GM23338 (cell line): ENCODE measurements at regions not wholly inside any gene's neighbourhood (a gene's known extent, or its start where the extent isn't known, plus 50 kb on each side); places are given as distances from the start of the nearest gene placed in this dataset.

Experiments used
- ATAC-seq: fragments of 200-7000 bp; cut with Tn5 transposase; 3 replicates; pipeline ENCODE4 v1.9.1; 2020
- DNase-seq: peaks from one replicate; pipeline ENCODE4 v3.0.0-alpha.2; 2015; ENCODE audit warnings: low spot score
- H2AFZ ChIP-seq: fragments of 200-600 bp; sonication (generic); 2 replicates; pipeline ENCODE4 v1.8.0; 2016; ENCODE audit warnings: antibody characterized with exemption, mild to moderate bottlenecking, moderate library complexity
- H3F3A ChIP-seq: fragments of 200-600 bp; sonication (generic); replicated peaks from 2 replicates; pipeline ENCODE4 v1.8.0; 2017; ENCODE audit warnings: antibody characterized with exemption, mixed run types, low read depth
- H3K27ac ChIP-seq: fragments of 200-600 bp; sonication (generic); 2 replicates; pipeline ENCODE4 v1.6.1; 2016; ENCODE audit warnings: low read depth
- H3K27me3 ChIP-seq: fragments of 200-600 bp; sonication (generic); 2 replicates; pipeline ENCODE4 v1.8.0; 2016; ENCODE audit warnings: mild to moderate bottlenecking, mixed run types, moderate library complexity; ENCODE audit not compliant: insufficient read depth
- H3K36me3 ChIP-seq: fragments of 200-600 bp; sonication (generic); 2 replicates; pipeline ENCODE4 v1.8.0; 2016; ENCODE audit warnings: mild to moderate bottlenecking; ENCODE audit not compliant: insufficient read depth
- H3K4me1 ChIP-seq: fragments of 200-600 bp; sonication (generic); 2 replicates; pipeline ENCODE4 v1.8.0; 2016; ENCODE audit warnings: mild to moderate bottlenecking, moderate library complexity; ENCODE audit not compliant: insufficient read depth
- H3K4me2 ChIP-seq: fragments of 200-600 bp; sonication (generic); 2 replicates; pipeline ENCODE4 v1.7.1; 2017; ENCODE audit warnings: mixed run types
- H3K4me3 ChIP-seq: fragments of 200-600 bp; sonication (generic); 2 replicates; pipeline ENCODE4 v1.6.1; 2016; ENCODE audit warnings: mixed run types
- H3K79me2 ChIP-seq: fragments of 200-600 bp; sonication (generic); replicated peaks from 2 replicates; pipeline ENCODE4 v1.8.0; 2017; ENCODE audit warnings: mild to moderate bottlenecking; ENCODE audit not compliant: insufficient read depth
- H3K9me2 ChIP-seq: fragments of 200-600 bp; sonication (generic); 2 replicates; pipeline ENCODE4 v1.8.0; 2017; ENCODE audit not compliant: insufficient read depth
- H4K20me1 ChIP-seq: fragments of 200-600 bp; sonication (generic); replicated peaks from 2 replicates; pipeline ENCODE4 v1.8.0; 2017; ENCODE audit warnings: mild to moderate bottlenecking; ENCODE audit not compliant: insufficient read depth
- H3K27ac Mint-ChIP-seq: 2 replicates; pipeline ENCODE4 v1.8.0; 2020; ENCODE audit warnings: inconsistent platforms, mild to moderate bottlenecking, moderate library complexity, mixed read lengths
- H3K27me3 Mint-ChIP-seq: 3 replicates; pipeline ENCODE4 v1.8.0; 2022; ENCODE audit warnings: low read depth, mild to moderate bottlenecking, moderate library complexity, mixed read lengths, inconsistent platforms; ENCODE audit not compliant: insufficient read depth, poor library complexity
- H3K36me3 Mint-ChIP-seq: 3 replicates; pipeline ENCODE4 v1.8.0; 2021; ENCODE audit warnings: low read depth, mild to moderate bottlenecking, inconsistent platforms, moderate library complexity, mixed read lengths
- H3K4me1 Mint-ChIP-seq: 3 replicates; pipeline ENCODE4 v1.8.0; 2020; ENCODE audit warnings: mild to moderate bottlenecking, inconsistent platforms, mixed read lengths
- H3K4me3 Mint-ChIP-seq: 3 replicates; pipeline ENCODE4 v1.8.0; 2021; ENCODE audit warnings: moderate library complexity, mild to moderate bottlenecking, inconsistent platforms, mixed read lengths
- H3K9me3 Mint-ChIP-seq: 3 replicates; pipeline ENCODE4 v1.8.0; 2020; ENCODE audit warnings: moderate library complexity, mild to moderate bottlenecking, inconsistent platforms, mixed read lengths
- CREB1 ChIP-seq: fragments of 250-450 bp; sonication (Bioruptor Pico); IDR thresholded peaks from 2 replicates; pipeline ENCODE4 v1.5.0; 2020; ENCODE audit warnings: low read depth, mild to moderate bottlenecking, moderate library complexity
- ETS1 ChIP-seq: IDR thresholded peaks from 2 replicates; pipeline ENCODE4 v1.6.1; 2016; ENCODE audit warnings: antibody characterized with exemption
- EZH2 ChIP-seq: fragments of 200-600 bp; sonication (generic); IDR thresholded peaks from one replicate; pipeline ENCODE4 v1.8.0; 2017; ENCODE audit warnings: antibody characterized with exemption, mild to moderate bottlenecking, low read depth; ENCODE audit not compliant: unreplicated experiment
- EZH2phosphoT487 ChIP-seq: fragments of 200-600 bp; sonication (generic); IDR thresholded peaks from one replicate; pipeline ENCODE4 v1.8.1; 2018; ENCODE audit warnings: antibody characterized with exemption; ENCODE audit not compliant: unreplicated experiment
- JUNB ChIP-seq: IDR thresholded peaks from one replicate; pipeline ENCODE4 v1.6.1; 2016; ENCODE audit warnings: antibody characterized with exemption; ENCODE audit not compliant: unreplicated experiment
- NANOG ChIP-seq: IDR thresholded peaks from 2 replicates; pipeline ENCODE4 v1.6.1; 2016; ENCODE audit warnings: antibody characterized with exemption, borderline replicate concordance
- POLR2AphosphoS5 ChIP-seq: IDR thresholded peaks from 2 replicates; pipeline ENCODE4 v1.6.1; 2016; ENCODE audit warnings: antibody characterized with exemption, low read depth
- STAT1 ChIP-seq: IDR thresholded peaks from one replicate; pipeline ENCODE4 v1.6.1; 2016; ENCODE audit warnings: antibody characterized with exemption; ENCODE audit not compliant: unreplicated experiment
- ZNF114 ChIP-seq: fragments of 250-450 bp; sonication (Bioruptor Pico); IDR thresholded peaks from 2 replicates; pipeline ENCODE4 v1.5.0; 2020; ENCODE audit warnings: mild to moderate bottlenecking, moderate library complexity
- ZNF331 ChIP-seq: fragments of 250-450 bp; sonication (Bioruptor Pico); IDR thresholded peaks from 2 replicates; pipeline ENCODE4 v1.5.0; 2020; ENCODE audit warnings: low read depth, mild to moderate bottlenecking, moderate library complexity
- TF ChIP-seq, protein P1 (sequence below): IDR thresholded peaks from one replicate; pipeline ENCODE4 v1.6.1; 2018; ENCODE audit warnings: antibody characterized with exemption; ENCODE audit not compliant: unreplicated experiment
- TF ChIP-seq, protein P2 (sequence below): fragments of 250-450 bp; sonication (Bioruptor Pico); IDR thresholded peaks from 2 replicates; pipeline ENCODE4 v1.5.0; 2020; ENCODE audit warnings: mild to moderate bottlenecking, moderate library complexity

DNA sequence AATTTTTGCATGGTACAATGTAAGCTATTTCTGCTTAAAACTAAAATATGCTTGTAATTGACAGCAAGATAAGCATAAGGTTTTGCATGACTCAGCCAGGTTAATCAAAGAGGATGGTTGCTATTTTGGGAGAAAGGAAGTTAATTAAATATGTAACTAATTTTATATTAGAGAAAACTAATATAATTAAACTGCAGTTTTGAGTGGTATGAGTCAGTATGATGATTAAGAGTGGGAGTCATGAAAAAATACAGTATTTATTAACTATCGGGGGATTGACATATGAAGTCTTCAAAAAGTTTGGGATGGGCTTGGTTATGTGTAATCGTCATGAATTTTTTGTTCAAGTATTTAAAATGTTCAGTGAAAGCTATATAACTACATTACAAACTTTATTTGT is 54.0 kb upstream of the CDK20 start:
- peaks cover 21% of the 10 kb centered on the region for H3K4me1 ChIP-seq
- no peak overlapping the region for H3K4me2 ChIP-seq
- no peak overlapping the region for H3K27ac Mint-ChIP-seq
- peaks cover 27% of the 10 kb centered on the region for H3K4me1 Mint-ChIP-seq
- no peak overlapping the region for H3K27ac ChIP-seq
- no peaks in the 10 kb centered on the region for H3K27me3 ChIP-seq
- H3K9me2 ChIP-seq, result no peaks in the 10 kb centered on the region
- no peak for DNase-seq
- H3K27me3 Mint-ChIP-seq, result peaks cover 8% of the 10 kb centered on the region
- H3K4me3 Mint-ChIP-seq, result no peak overlapping the region
- H3K36me3 Mint-ChIP-seq, result no peaks in the 10 kb centered on the region
- H3K4me3 ChIP-seq, result no peak overlapping the region
- ATAC-seq, result no peak
- H3K36me3 ChIP-seq, result no peaks in the 10 kb centered on the region
- no peaks in the 10 kb centered on the region for H4K20me1 ChIP-seq
- H3K9me3 Mint-ChIP-seq, result no peaks in the 10 kb centered on the region; the same call in 2 of the 3 replicates
- TF ChIP-seq POLR2AphosphoS5 (no peak), ZNF331 (no peak), ETS1 (no peak), STAT1 (no peak), EZH2phosphoT487 (no peak), JUNB (no peak), ZNF114 (no peak), NANOG (no peak), EZH2 (no peak)
- TF ChIP-seq, protein P1, sequence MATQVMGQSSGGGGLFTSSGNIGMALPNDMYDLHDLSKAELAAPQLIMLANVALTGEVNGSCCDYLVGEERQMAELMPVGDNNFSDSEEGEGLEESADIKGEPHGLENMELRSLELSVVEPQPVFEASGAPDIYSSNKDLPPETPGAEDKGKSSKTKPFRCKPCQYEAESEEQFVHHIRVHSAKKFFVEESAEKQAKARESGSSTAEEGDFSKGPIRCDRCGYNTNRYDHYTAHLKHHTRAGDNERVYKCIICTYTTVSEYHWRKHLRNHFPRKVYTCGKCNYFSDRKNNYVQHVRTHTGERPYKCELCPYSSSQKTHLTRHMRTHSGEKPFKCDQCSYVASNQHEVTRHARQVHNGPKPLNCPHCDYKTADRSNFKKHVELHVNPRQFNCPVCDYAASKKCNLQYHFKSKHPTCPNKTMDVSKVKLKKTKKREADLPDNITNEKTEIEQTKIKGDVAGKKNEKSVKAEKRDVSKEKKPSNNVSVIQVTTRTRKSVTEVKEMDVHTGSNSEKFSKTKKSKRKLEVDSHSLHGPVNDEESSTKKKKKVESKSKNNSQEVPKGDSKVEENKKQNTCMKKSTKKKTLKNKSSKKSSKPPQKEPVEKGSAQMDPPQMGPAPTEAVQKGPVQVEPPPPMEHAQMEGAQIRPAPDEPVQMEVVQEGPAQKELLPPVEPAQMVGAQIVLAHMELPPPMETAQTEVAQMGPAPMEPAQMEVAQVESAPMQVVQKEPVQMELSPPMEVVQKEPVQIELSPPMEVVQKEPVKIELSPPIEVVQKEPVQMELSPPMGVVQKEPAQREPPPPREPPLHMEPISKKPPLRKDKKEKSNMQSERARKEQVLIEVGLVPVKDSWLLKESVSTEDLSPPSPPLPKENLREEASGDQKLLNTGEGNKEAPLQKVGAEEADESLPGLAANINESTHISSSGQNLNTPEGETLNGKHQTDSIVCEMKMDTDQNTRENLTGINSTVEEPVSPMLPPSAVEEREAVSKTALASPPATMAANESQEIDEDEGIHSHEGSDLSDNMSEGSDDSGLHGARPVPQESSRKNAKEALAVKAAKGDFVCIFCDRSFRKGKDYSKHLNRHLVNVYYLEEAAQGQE, result no peak
- no peaks in the 10 kb centered on the region for H3K79me2 ChIP-seq
- H3F3A ChIP-seq, result no peaks in the 10 kb centered on the region; the same call in 1 of the 2 replicates
- H2AFZ ChIP-seq, result no peak overlapping the region

GRCh38 chr9:88026118-88026479 is 51.8 kb upstream of the CDK20 start:
- no peaks in the 10 kb centered on the region for H3K36me3 Mint-ChIP-seq
- no peaks in the 10 kb centered on the region; the same call in 1 of the 2 replicates for H3F3A ChIP-seq
- no peak overlapping the region for H3K27ac Mint-ChIP-seq
- H3K36me3 ChIP-seq, result no peaks in the 10 kb centered on the region
- peaks cover 10% of the 10 kb centered on the region for H3K27me3 Mint-ChIP-seq
- TF ChIP-seq STAT1 (no peak), ZNF331 (no peak), POLR2AphosphoS5 (no peak), CREB1 (CRISPR knock-in tag) (no peak), NANOG (no peak)
- TF ChIP-seq, protein P2, sequence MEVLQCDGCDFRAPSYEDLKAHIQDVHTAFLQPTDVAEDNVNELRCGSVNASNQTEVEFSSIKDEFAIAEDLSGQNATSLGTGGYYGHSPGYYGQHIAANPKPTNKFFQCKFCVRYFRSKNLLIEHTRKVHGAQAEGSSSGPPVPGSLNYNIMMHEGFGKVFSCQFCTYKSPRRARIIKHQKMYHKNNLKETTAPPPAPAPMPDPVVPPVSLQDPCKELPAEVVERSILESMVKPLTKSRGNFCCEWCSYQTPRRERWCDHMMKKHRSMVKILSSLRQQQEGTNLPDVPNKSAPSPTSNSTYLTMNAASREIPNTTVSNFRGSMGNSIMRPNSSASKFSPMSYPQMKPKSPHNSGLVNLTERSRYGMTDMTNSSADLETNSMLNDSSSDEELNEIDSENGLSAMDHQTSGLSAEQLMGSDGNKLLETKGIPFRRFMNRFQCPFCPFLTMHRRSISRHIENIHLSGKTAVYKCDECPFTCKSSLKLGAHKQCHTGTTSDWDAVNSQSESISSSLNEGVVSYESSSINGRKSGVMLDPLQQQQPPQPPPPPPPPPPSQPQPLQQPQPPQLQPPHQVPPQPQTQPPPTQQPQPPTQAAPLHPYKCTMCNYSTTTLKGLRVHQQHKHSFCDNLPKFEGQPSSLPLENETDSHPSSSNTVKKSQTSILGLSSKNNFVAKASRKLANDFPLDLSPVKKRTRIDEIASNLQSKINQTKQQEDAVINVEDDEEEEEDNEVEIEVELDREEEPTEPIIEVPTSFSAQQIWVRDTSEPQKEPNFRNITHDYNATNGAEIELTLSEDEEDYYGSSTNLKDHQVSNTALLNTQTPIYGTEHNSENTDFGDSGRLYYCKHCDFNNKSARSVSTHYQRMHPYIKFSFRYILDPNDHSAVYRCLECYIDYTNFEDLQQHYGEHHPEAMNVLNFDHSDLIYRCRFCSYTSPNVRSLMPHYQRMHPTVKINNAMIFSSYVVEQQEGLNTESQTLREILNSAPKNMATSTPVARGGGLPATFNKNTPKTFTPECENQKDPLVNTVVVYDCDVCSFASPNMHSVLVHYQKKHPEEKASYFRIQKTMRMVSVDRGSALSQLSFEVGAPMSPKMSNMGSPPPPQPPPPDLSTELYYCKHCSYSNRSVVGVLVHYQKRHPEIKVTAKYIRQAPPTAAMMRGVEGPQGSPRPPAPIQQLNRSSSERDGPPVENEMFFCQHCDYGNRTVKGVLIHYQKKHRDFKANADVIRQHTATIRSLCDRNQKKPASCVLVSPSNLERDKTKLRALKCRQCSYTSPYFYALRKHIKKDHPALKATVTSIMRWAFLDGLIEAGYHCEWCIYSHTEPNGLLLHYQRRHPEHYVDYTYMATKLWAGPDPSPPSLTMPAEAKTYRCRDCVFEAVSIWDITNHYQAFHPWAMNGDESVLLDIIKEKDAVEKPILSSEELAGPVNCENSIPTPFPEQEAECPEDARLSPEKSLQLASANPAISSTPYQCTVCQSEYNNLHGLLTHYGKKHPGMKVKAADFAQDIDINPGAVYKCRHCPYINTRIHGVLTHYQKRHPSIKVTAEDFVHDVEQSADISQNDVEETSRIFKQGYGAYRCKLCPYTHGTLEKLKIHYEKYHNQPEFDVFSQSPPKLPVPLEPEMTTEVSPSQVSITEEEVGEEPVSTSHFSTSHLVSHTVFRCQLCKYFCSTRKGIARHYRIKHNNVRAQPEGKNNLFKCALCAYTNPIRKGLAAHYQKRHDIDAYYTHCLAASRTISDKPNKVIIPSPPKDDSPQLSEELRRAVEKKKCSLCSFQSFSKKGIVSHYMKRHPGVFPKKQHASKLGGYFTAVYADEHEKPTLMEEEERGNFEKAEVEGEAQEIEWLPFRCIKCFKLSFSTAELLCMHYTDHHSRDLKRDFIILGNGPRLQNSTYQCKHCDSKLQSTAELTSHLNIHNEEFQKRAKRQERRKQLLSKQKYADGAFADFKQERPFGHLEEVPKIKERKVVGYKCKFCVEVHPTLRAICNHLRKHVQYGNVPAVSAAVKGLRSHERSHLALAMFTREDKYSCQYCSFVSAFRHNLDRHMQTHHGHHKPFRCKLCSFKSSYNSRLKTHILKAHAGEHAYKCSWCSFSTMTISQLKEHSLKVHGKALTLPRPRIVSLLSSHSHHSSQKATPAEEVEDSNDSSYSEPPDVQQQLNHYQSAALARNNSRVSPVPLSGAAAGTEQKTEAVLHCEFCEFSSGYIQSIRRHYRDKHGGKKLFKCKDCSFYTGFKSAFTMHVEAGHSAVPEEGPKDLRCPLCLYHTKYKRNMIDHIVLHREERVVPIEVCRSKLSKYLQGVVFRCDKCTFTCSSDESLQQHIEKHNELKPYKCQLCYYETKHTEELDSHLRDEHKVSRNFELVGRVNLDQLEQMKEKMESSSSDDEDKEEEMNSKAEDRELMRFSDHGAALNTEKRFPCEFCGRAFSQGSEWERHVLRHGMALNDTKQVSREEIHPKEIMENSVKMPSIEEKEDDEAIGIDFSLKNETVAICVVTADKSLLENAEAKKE, result peak; percentile 51; the same call in 1 of the 2 replicates
- H3K4me2 ChIP-seq, result 0 out of 2 replicates have a peak overlapping the region, but pooled peaks have one; percentile 60
- no peaks in the 10 kb centered on the region for H4K20me1 ChIP-seq
- H3K27ac ChIP-seq, result 0 out of 2 replicates have a peak overlapping the region, but pooled peaks have one; percentile 51
- H3K4me3 ChIP-seq, result no peak overlapping the region
- no peaks in the 10 kb centered on the region for H3K9me3 Mint-ChIP-seq
- no peaks in the 10 kb centered on the region for H3K27me3 ChIP-seq
- H3K79me2 ChIP-seq, result no peaks in the 10 kb centered on the region
- peaks cover 18% of the 10 kb centered on the region for H3K4me1 ChIP-seq
- no peak overlapping the region for H2AFZ ChIP-seq
- no peaks in the 10 kb centered on the region for H3K9me2 ChIP-seq
- peaks cover 25% of the 10 kb centered on the region for H3K4me1 Mint-ChIP-seq
- DNase-seq, result peak; percentile 62
- H3K4me3 Mint-ChIP-seq, result no peak overlapping the region
- ATAC-seq, result peak; percentile 77
